Bronchial epithelial cell (primary cell): ENCODE measurements at regions not wholly inside any gene's neighbourhood (a gene's known extent, or its start where the extent isn't known, plus 50 kb on each side); places are given as distances from the start of the nearest gene placed in this dataset.
"Not testable (repeated sequence)": the region's sequence is repeated elsewhere in the genome, so short reads cannot be mapped to it uniquely, and the experiment has no call there.

Experiments used
- DNase-seq: peaks from one replicate; pipeline ENCODE4 v3.0.0-alpha.2; 2010; ENCODE audit warnings: low read depth
- FAIRE-seq: peaks from 2 replicates; lab custom pipeline; 2011; peaks lifted over from hg19 to GRCh38; lab: Jason Lieb, UNC
- H3K27me3 ChIP-seq: 2 replicates; pipeline ENCODE4 v1.5.1; 2011; ENCODE audit warnings: low read length; ENCODE audit not compliant: control insufficient read depth, insufficient read depth
- H3K36me3 ChIP-seq: 2 replicates; pipeline ENCODE4 v1.5.1; 2011; ENCODE audit warnings: low read length; ENCODE audit not compliant: control insufficient read depth, insufficient read depth
- H3K4me3 ChIP-seq: 2 replicates; pipeline ENCODE4 v1.5.1; 2011; ENCODE audit warnings: mild to moderate bottlenecking, low read depth, low read length, control low read depth
- CTCF ChIP-seq: IDR thresholded peaks from 2 replicates; pipeline ENCODE4 v1.5.1; 2011; ENCODE audit warnings: mild to moderate bottlenecking, moderate library complexity, low read length, control low read depth, inconsistent platforms; ENCODE audit not compliant: insufficient read depth, severe bottlenecking

GRCh38 chr12:73547421-73547820, 990.2 kb upstream of the ATXN7L3B start:
- FAIRE-seq (no peak), DNase-seq (peak; percentile 7)
- Histone ChIP-seq H3K36me3 (no peaks in the 10 kb centered on the region), H3K27me3 (no peaks in the 10 kb centered on the region), H3K4me3 (no peak overlapping the region)
- TF ChIP-seq CTCF, result no peak

GRCh38 chr12:73585136-73585535, 952.5 kb upstream of the ATXN7L3B start:
- no peaks in the 10 kb centered on the region for H3K36me3 ChIP-seq
- no peaks in the 10 kb centered on the region for H3K27me3 ChIP-seq
- no peak for DNase-seq
- H3K4me3 ChIP-seq, result no peak overlapping the region
- no peak for FAIRE-seq
- no peak for TF ChIP-seq CTCF

- no peak for TF ChIP-seq CTCF
- DNase-seq, result peak; percentile 1
- FAIRE-seq, result no peak
These were observed 948.4 kb upstream of the ATXN7L3B start for GRCh38 chr12:73589220-73589619.

GRCh38 chr12:73598626-73599025, 939.0 kb upstream of the ATXN7L3B start:
- no peak for FAIRE-seq
- no peak for TF ChIP-seq CTCF
- no peaks in the 10 kb centered on the region for H3K27me3 ChIP-seq
- H3K36me3 ChIP-seq, result no peaks in the 10 kb centered on the region
- H3K4me3 ChIP-seq, result no peak overlapping the region
- peak; percentile 17 for DNase-seq

More at GRCh38 chr12:73589220-73589619, 948.4 kb upstream of the ATXN7L3B start:
- Histone ChIP-seq H3K4me3 (no peak overlapping the region), H3K27me3 (no peaks in the 10 kb centered on the region), H3K36me3 (no peaks in the 10 kb centered on the region)

- no peak for TF ChIP-seq CTCF
- DNase-seq (no peak), FAIRE-seq (no peak)
- Histone ChIP-seq H3K27me3 (no peaks in the 10 kb centered on the region), H3K36me3 (no peaks in the 10 kb centered on the region), H3K4me3 (no peak overlapping the region)
These were observed 938.4 kb upstream of the ATXN7L3B start for GRCh38 chr12:73599268-73599667.

GRCh38 chr12:73605925-73606324, 931.7 kb upstream of the ATXN7L3B start:
- H3K4me3 ChIP-seq, H3K36me3 ChIP-seq, H3K27me3 ChIP-seq, DNase-seq, FAIRE-seq: not testable (repeated sequence)
